GM19452 (cell line): ENCODE measurements at regions not wholly inside any gene's neighbourhood (a gene's known extent, or its start where the extent isn't known, plus 50 kb on each side); places are given as distances from the start of the nearest gene placed in this dataset.
"Not testable (repeated sequence)": the region's sequence is repeated elsewhere in the genome, so short reads cannot be mapped to it uniquely, and the experiment has no call there.

ENCODE experiments used
- ATAC-seq: cut with Tn5 transposase; IDR thresholded peaks from one replicate; pipeline ENCODE4 v1.9.1; 2021; ENCODE audit not compliant: unreplicated experiment

- ATAC-seq, result no peak
Observed at GRCh38 chr6:81977486-81977885, 225.0 kb upstream of the TENT5A start.

- no peak for ATAC-seq
Observed at GRCh38 chr6:81969814-81970213, 217.3 kb upstream of the TENT5A start.

GRCh38 chr6:81969011-81969410 lies 216.5 kb upstream of the TENT5A start:
- ATAC-seq, result no peak

GRCh38 chr6:81966968-81967367 lies 214.5 kb upstream of the TENT5A start:
- no peak for ATAC-seq

GRCh38 chr6:81962198-81962597 lies 209.7 kb upstream of the TENT5A start:
- no peak for ATAC-seq

- ATAC-seq, result peak; percentile 79
Observed at GRCh38 chr6:81950877-81951276, 198.4 kb upstream of the TENT5A start.

DNA sequence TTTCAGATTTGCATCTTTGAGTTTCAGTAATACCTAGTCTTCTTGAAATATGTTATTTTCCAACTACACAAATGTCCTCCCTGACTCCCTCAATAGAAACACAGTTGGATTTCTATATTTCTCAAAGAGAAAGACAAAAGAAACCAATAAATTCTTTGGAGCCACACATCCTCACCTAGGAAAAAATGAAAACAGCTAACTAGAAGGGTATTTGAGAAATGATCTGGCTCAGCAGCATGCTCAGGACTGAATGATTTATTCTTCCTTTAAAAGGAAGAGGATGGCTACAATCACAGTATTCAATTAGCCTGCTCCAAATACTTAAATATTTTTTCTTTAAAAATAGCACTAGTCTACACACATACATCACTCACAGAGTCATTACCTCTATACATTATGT lies 196.4 kb upstream of the TENT5A start:
- no peak for ATAC-seq

DNA sequence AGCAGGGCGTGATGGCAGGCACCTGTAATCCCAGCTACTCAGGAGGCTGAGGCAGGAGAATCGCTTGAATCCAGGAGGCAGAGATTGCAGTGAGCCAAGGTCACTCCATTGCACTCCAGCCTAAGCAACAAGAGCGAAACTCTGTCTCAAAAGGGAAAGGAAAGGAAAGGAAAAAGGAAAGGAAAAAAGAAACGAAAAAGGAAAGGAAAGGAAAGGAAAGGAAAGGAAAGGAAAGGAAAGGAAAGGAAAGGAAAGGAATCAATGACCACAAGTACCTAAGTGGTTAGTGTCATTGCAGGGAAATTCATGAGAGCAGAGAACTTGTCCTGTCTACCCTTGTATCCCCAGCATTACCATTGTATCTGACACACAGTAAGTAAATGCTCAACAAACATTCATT lies 195.7 kb upstream of the TENT5A start:
- ATAC-seq, result not testable (repeated sequence)

- no peak for ATAC-seq
Observed at GRCh38 chr6:81944661-81945060, 192.2 kb upstream of the TENT5A start.

DNA sequence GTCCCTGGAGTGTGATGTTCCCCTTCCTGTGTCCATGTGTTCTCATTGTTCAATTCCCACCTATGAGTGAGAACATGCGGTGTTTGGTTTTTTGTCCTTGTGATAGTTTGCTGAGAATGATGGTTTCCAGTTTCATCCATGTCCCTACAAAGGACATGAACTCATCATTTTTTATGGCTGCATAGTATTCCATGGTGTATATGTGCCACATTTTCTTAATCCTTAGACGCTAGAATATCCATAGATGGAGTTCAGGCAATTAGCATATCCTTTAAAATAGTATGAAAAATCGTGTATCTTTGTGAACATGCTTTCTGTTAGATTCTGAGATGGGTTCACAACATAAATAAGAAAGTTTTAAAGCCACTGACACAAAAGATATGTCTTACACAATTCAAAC lies 190.4 kb upstream of the TENT5A start:
- not testable (repeated sequence) for ATAC-seq

GRCh38 chr6:81942067-81942370 lies 189.5 kb upstream of the TENT5A start:
- ATAC-seq, result no peak

- ATAC-seq, result no peak
Observed at GRCh38 chr6:81940451-81940985, 188.0 kb upstream of the TENT5A start.

GRCh38 chr6:81939766-81940165 lies 187.3 kb upstream of the TENT5A start:
- no peak for ATAC-seq

- ATAC-seq, result no peak
Observed at GRCh38 chr6:81938991-81939732, 186.7 kb upstream of the TENT5A start.

GRCh38 chr6:81938014-81938856 lies 185.8 kb upstream of the TENT5A start:
- peak; percentile 83 for ATAC-seq

- ATAC-seq, result no peak
Observed at GRCh38 chr6:81937296-81937937, 184.9 kb upstream of the TENT5A start.

- no peak for ATAC-seq
Observed at GRCh38 chr6:81934936-81935335, 182.5 kb upstream of the TENT5A start.

DNA sequence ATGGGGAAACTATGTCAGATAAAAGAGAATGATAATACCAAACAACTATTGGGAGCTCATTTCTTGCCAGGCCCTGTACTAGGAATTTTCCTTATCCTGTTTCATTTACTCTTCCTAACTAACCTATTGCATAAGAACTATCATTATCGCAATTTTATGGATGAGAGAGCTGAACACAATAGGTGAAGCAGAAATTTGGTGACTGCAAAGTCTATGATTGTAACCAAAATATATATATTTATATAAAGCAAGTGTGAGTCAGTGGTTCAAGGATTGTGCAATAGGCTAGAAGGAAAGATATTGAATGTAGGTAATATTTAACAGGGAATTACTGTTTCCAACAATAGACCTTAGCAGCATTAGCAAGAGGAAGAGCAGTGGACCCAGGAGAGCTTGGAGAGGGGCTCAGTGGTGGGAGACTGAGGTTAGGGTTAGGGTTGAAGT lies 181.1 kb upstream of the TENT5A start:
- no peak for ATAC-seq

DNA sequence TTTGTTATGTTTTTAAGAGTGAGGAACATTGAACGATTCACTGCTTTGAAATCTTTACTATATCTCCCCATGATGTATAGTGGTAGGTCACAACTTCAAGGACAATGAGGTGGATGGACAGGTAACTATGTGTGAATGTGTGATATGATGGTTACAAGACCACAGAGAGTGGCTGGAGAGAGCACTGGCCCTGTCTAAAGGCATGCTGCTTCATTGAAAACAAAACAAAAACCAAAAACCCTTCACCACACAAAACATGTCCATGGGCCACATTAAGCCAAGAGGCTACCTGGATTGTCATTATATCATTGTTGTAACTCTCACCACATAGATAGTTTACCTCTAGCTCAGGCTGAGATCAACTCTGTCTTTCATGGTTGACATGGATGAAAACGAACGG lies 180.6 kb upstream of the TENT5A start:
- peak; percentile 56 for ATAC-seq

DNA sequence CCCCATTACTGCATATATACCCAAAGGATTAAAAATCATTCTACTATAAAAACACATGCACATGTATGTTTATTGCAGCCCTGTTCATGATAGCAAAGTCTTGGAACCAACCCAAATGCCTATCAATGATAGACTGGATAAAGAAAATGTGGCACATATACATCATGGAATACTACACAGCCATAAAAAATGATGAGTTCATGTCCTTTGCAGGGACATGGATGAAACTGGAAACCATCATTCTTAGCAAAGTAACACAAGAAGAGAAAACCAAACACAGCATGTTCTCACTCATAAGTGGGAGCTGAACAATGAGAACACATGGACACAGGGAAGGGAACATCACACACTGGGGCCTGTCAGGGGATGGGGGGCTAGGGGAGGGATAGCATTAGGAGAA lies 180.0 kb upstream of the TENT5A start:
- not testable (repeated sequence) for ATAC-seq

DNA sequence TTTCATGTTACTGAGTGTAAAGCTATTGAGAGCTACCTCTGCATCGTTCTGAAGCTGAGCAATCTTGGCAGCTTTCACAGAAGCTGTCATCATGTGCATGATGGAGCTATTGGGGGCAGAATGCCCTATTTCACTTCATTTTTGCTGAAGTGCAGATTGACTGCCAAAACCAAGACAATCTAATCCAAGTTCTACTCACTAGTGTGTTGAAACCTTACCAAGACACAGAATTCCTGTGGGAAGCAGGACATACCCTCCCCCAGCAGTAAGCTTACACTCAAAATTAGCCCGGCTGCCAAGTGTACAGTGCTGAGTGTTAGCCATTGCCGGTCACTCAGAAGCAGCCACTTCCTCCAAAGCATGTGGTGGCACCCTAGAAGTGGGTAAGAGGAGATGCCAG lies 177.3 kb upstream of the TENT5A start:
- ATAC-seq, result no peak

- no peak for ATAC-seq
Observed at GRCh38 chr6:81925201-81925600, 172.7 kb upstream of the TENT5A start.
